WERI-Rb-1 (cell line): ENCODE measurements at regions not wholly inside any gene's neighbourhood (a gene's known extent, or its start where the extent isn't known, plus 50 kb on each side); places are given as distances from the start of the nearest gene placed in this dataset.
A peak's percentile ranks its signal among the peaks of the same experiment; 100 is the strongest.
"Not testable (repeated sequence)": the region's sequence is repeated elsewhere in the genome, so short reads cannot be mapped to it uniquely, and the experiment has no call there.

ENCODE experiments used
- DNase-seq: peaks from one replicate; pipeline ENCODE4 v3.0.0-alpha.2; 2020
- H3K27ac ChIP-seq: fragments of 250-450 bp; sonication (Bioruptor Pico); 2 replicates; pipeline ENCODE4 v1.5.1; 2020; ENCODE audit warnings: mild to moderate bottlenecking, moderate library complexity
- H3K27me3 ChIP-seq: fragments of 250-450 bp; sonication (Bioruptor Pico); 2 replicates; pipeline ENCODE4 v1.5.1; 2021; ENCODE audit warnings: mild to moderate bottlenecking, low read depth, moderate library complexity; ENCODE audit not compliant: insufficient read depth, severe bottlenecking
- H3K36me3 ChIP-seq: fragments of 250-450 bp; sonication (Bioruptor Pico); 2 replicates; pipeline ENCODE4 v1.5.1; 2020; ENCODE audit warnings: mild to moderate bottlenecking, moderate library complexity
- H3K4me3 ChIP-seq: 2 replicates; pipeline ENCODE4 v1.5.1; 2011; ENCODE audit warnings: low read depth, mild to moderate bottlenecking, control low read depth, low read length
- H3K9me3 ChIP-seq: fragments of 250-450 bp; sonication (Bioruptor Pico); 2 replicates; pipeline ENCODE4 v1.5.1; 2021; ENCODE audit warnings: mild to moderate bottlenecking, moderate library complexity; ENCODE audit not compliant: severe bottlenecking
- CTCF ChIP-seq: IDR thresholded peaks from 2 replicates; pipeline ENCODE4 v1.5.1; 2011; ENCODE audit warnings: low read depth, mild to moderate bottlenecking, control low read depth, inconsistent platforms, low read length

- Histone ChIP-seq H3K4me3 (peak overlapping the region; percentile 16), H3K36me3 (no peaks in the 10 kb centered on the region), H3K27ac (peak overlapping the region; percentile 37), H3K9me3 (no peaks in the 10 kb centered on the region), H3K27me3 (no peaks in the 10 kb centered on the region)
- no peak for DNase-seq
- TF ChIP-seq CTCF: no peak
Measured at GRCh38 chr4:81678801-81679200, 207.1 kb upstream of the RASGEF1B start.

GRCh38 chr4:81676537-81676936, 204.8 kb upstream of the RASGEF1B start:
- H3K27me3 ChIP-seq: no peaks in the 10 kb centered on the region
- no peak overlapping the region for H3K4me3 ChIP-seq
- no peak for TF ChIP-seq CTCF
- H3K27ac ChIP-seq: no peak overlapping the region
- DNase-seq: no peak
- no peaks in the 10 kb centered on the region for H3K36me3 ChIP-seq
- H3K9me3 ChIP-seq: no peaks in the 10 kb centered on the region

- Histone ChIP-seq H3K4me3 (no peak overlapping the region), H3K27ac (no peak overlapping the region), H3K9me3 (no peaks in the 10 kb centered on the region), H3K27me3 (no peaks in the 10 kb centered on the region), H3K36me3 (no peaks in the 10 kb centered on the region)
- no peak for DNase-seq
- TF ChIP-seq CTCF: no peak
Measured at GRCh38 chr4:81675791-81676393, 204.2 kb upstream of the RASGEF1B start.

GRCh38 chr4:81673961-81674360, 202.3 kb upstream of the RASGEF1B start:
- Histone ChIP-seq H3K4me3 (no peak overlapping the region), H3K27me3 (no peaks in the 10 kb centered on the region), H3K27ac (no peak overlapping the region), H3K36me3 (no peaks in the 10 kb centered on the region), H3K9me3 (no peaks in the 10 kb centered on the region)
- no peak for DNase-seq
- TF ChIP-seq CTCF: no peak

GRCh38 chr4:81668328-81668727, 196.6 kb upstream of the RASGEF1B start:
- not testable (repeated sequence) for H3K4me3 ChIP-seq, H3K36me3 ChIP-seq, DNase-seq, H3K9me3 ChIP-seq, H3K27ac ChIP-seq, H3K27me3 ChIP-seq

- H3K36me3 ChIP-seq: no peaks in the 10 kb centered on the region
- DNase-seq: no peak
- TF ChIP-seq CTCF: no peak
- no peak overlapping the region for H3K27ac ChIP-seq
- H3K4me3 ChIP-seq: no peak overlapping the region
- H3K27me3 ChIP-seq: no peaks in the 10 kb centered on the region
- no peaks in the 10 kb centered on the region for H3K9me3 ChIP-seq
Measured at GRCh38 chr4:81667539-81667938, 195.8 kb upstream of the RASGEF1B start.
